PC-9 (cell line): ENCODE measurements at regions not wholly inside any gene's neighbourhood (a gene's known extent, or its start where the extent isn't known, plus 50 kb on each side); places are given as distances from the start of the nearest gene placed in this dataset.

ENCODE experiments used
- CTCF ChIP-seq: fragments of 200-600 bp; sonication (generic); conservative IDR thresholded peaks from 2 replicates; pipeline ENCODE4 v1.6.1; 2017; ENCODE audit warnings: mixed run types, antibody characterized with exemption, mild to moderate bottlenecking, moderate library complexity
- EZH2 ChIP-seq: fragments of 200-600 bp; sonication (generic); IDR thresholded peaks from 2 replicates; pipeline ENCODE4 v1.8.0; 2017; ENCODE audit warnings: antibody characterized with exemption, low read depth

DNA sequence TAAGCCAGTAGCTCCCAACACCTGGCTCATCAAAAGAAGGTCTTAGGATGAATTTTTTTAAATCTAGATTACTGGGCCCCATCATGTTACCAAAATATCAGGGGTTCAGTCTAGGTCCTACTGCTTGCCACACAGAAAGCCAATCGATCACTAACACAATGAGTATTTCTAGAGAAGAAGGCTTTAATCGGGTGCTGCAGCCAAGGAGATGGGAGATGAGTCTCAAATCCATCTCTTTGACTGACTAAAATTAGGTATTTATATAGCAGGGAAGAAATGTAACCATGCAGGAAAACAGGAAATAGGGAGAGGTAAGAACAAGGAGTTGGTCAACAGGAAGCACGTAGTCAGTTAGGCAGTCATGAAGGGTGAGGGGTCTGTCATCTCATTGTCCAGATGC is 288.2 kb downstream of the CEP170 start:
- TF ChIP-seq CTCF = no peak
- no peak for TF ChIP-seq EZH2
